HepG2 (cell line): ENCODE measurements at regions not wholly inside any gene's neighbourhood (a gene's known extent, or its start where the extent isn't known, plus 50 kb on each side); places are given as distances from the start of the nearest gene placed in this dataset.

Source experiments
- CREM ChIP-seq, 2 experiments: sonication (generic) in 1 of 2; formaldehyde crosslinking in 1 of 2; IDR thresholded peaks; 2 replicates each; pipeline versions ENCODE4 v1.4.0 to v1.6.1; 2016 to 2020; ENCODE audit warnings: antibody characterized with exemption in 1 of 2, mild to moderate bottlenecking in 1 of 2, missing genetic modification reagents in 1 of 2
- EZH2 ChIP-seq: conservative IDR thresholded peaks from 2 replicates; pipeline ENCODE4 v1.6.1; 2012; ENCODE audit warnings: mild to moderate bottlenecking, low read depth, low read length, moderate library complexity
- FOXK2 ChIP-seq: fragments of 450-650 bp; IDR thresholded peaks from 2 replicates; pipeline ENCODE4 v1.6.1; 2016
- MAFF ChIP-seq: IDR thresholded peaks from 2 replicates; pipeline ENCODE4 v1.6.1; 2011; ENCODE audit warnings: low read depth, low read length, improper control_type of control experiment
- NFRKB ChIP-seq: fragments of 450-650 bp; IDR thresholded peaks from 2 replicates; pipeline ENCODE4 v1.6.1; 2017
- PLRG1 ChIP-seq: fragments of 450-650 bp; conservative IDR thresholded peaks from 2 replicates; pipeline ENCODE4 v1.6.1; 2016
- SPEN ChIP-seq: sonication (generic); formaldehyde crosslinking; IDR thresholded peaks from 2 replicates; pipeline ENCODE4 v1.5.1; 2020; ENCODE audit warnings: low read depth, mild to moderate bottlenecking, missing genetic modification reagents
- ZNF276 ChIP-seq: sonication (generic); formaldehyde crosslinking; IDR thresholded peaks from 2 replicates; pipeline ENCODE4 v1.4.0; 2020; ENCODE audit warnings: mild to moderate bottlenecking, low read depth, missing genetic modification reagents
- ZNF530 ChIP-seq: sonication (generic); formaldehyde crosslinking; IDR thresholded peaks from 2 replicates; pipeline ENCODE4 v1.5.0; 2020; ENCODE audit warnings: low read depth, mild to moderate bottlenecking, missing genetic modification reagents
- ZNF678 ChIP-seq: sonication (generic); formaldehyde crosslinking; IDR thresholded peaks from 2 replicates; pipeline ENCODE4 v1.4.0; 2020; ENCODE audit warnings: mild to moderate bottlenecking, missing genetic modification reagents
- TF ChIP-seq, protein P1 (sequence below): sonication (generic); formaldehyde crosslinking; IDR thresholded peaks from 2 replicates; pipeline ENCODE4 v1.5.0; 2020; ENCODE audit warnings: mild to moderate bottlenecking, missing genetic modification reagents, moderate library complexity
- TF ChIP-seq, protein P2 (sequence below): sonication (generic); formaldehyde crosslinking; IDR thresholded peaks from 2 replicates; pipeline ENCODE4 v1.8.0; 2023; ENCODE audit warnings: mild to moderate bottlenecking, missing genetic modification reagents
- TF ChIP-seq, protein P3 (sequence below): sonication (generic); formaldehyde crosslinking; IDR thresholded peaks from 2 replicates; pipeline ENCODE4 v1.9.0; 2021; ENCODE audit warnings: missing genetic modification reagents, mild to moderate bottlenecking, borderline replicate concordance
- TF ChIP-seq, protein P4 (sequence below): IDR thresholded peaks from 2 replicates; pipeline ENCODE4 v1.6.1; 2012; ENCODE audit warnings: inconsistent platforms

DNA sequence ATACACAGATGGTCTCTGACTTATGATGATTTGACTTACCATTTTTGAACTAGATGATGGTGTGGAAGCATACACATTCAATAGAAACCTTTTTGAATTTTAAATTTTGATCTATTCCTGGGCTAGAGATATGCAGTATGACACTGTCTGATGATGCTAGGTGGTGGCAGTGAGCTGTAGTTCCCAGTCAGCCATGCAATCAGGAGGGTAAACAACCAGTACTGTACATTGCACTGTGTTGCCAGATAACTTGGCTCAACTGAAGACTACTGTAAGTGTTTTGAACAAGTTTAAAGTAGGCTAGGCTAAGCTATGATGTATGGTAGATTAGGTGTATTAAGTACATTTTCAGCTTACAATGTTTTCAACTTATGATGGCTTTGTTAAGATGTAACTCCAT lies 859.1 kb upstream of the ARRDC3 start:
- TF ChIP-seq, protein P1, sequence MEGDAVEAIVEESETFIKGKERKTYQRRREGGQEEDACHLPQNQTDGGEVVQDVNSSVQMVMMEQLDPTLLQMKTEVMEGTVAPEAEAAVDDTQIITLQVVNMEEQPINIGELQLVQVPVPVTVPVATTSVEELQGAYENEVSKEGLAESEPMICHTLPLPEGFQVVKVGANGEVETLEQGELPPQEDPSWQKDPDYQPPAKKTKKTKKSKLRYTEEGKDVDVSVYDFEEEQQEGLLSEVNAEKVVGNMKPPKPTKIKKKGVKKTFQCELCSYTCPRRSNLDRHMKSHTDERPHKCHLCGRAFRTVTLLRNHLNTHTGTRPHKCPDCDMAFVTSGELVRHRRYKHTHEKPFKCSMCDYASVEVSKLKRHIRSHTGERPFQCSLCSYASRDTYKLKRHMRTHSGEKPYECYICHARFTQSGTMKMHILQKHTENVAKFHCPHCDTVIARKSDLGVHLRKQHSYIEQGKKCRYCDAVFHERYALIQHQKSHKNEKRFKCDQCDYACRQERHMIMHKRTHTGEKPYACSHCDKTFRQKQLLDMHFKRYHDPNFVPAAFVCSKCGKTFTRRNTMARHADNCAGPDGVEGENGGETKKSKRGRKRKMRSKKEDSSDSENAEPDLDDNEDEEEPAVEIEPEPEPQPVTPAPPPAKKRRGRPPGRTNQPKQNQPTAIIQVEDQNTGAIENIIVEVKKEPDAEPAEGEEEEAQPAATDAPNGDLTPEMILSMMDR: no peak
- TF ChIP-seq PLRG1 (no peak), CREM (IDR thresholded peaks at IDR 0.05) (no peak), CREM (CRISPR knock-in tag; IDR thresholded peaks at IDR 0.05) (no peak), EZH2 (no peak), SPEN (no peak), MAFF (no peak), NFRKB (no peak), ZNF530 (CRISPR knock-in tag) (no peak), FOXK2 (no peak), ZNF678 (CRISPR knock-in tag) (no peak), ZNF276 (CRISPR knock-in tag) (no peak)
- TF ChIP-seq, protein P2, sequence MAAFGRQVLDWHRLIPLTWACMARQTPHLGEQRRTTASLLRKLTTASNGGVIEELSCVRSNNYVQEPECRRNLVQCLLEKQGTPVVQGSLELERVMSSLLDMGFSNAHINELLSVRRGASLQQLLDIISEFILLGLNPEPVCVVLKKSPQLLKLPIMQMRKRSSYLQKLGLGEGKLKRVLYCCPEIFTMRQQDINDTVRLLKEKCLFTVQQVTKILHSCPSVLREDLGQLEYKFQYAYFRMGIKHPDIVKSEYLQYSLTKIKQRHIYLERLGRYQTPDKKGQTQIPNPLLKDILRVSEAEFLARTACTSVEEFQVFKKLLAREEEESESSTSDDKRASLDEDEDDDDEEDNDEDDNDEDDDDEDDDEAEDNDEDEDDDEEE: no peak
- TF ChIP-seq, protein P3, sequence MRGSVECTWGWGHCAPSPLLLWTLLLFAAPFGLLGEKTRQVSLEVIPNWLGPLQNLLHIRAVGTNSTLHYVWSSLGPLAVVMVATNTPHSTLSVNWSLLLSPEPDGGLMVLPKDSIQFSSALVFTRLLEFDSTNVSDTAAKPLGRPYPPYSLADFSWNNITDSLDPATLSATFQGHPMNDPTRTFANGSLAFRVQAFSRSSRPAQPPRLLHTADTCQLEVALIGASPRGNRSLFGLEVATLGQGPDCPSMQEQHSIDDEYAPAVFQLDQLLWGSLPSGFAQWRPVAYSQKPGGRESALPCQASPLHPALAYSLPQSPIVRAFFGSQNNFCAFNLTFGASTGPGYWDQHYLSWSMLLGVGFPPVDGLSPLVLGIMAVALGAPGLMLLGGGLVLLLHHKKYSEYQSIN (CRISPR knock-in tag): no peak
- TF ChIP-seq, protein P4, sequence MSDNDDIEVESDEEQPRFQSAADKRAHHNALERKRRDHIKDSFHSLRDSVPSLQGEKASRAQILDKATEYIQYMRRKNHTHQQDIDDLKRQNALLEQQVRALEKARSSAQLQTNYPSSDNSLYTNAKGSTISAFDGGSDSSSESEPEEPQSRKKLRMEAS: no peak
